NCI-H510A treated with DMSO at 0.1 percent for 48 hours (cell line): ENCODE measurements at regions not wholly inside any gene's neighbourhood (a gene's known extent, or its start where the extent isn't known, plus 50 kb on each side); places are given as distances from the start of the nearest gene placed in this dataset.

ENCODE experiments used
- DNase-seq: peaks from one replicate; lab custom pipeline; 2025; lab: John Stamatoyannopoulos, UW

GRCh38 chr5:133686566-133686965, 74.2 kb upstream of the FSTL4 start:
- no peak for DNase-seq

GRCh38 chr5:133685402-133686018, 73.2 kb upstream of the FSTL4 start:
- DNase-seq = no peak

GRCh38 chr5:133683646-133684596, 71.6 kb upstream of the FSTL4 start:
- no peak for DNase-seq

GRCh38 chr5:133682451-133682850, 70.1 kb upstream of the FSTL4 start:
- no peak for DNase-seq

- DNase-seq = no peak
These were observed 69.6 kb upstream of the FSTL4 start for GRCh38 chr5:133681896-133682295.

- no peak for DNase-seq
These were observed 68.7 kb upstream of the FSTL4 start for GRCh38 chr5:133680830-133681565.

- no peak for DNase-seq
These were observed 67.2 kb upstream of the FSTL4 start for GRCh38 chr5:133679534-133679933.

- DNase-seq = no peak
These were observed 63.2 kb upstream of the FSTL4 start for GRCh38 chr5:133675376-133676154.

- DNase-seq = no peak
These were observed 58.0 kb upstream of the FSTL4 start for GRCh38 chr5:133670336-133670735.

GRCh38 chr5:133669472-133669871, 57.1 kb upstream of the FSTL4 start:
- DNase-seq = no peak

- DNase-seq = no peak
These were observed 56.1 kb upstream of the FSTL4 start for GRCh38 chr5:133668458-133668857.

- no peak for DNase-seq
These were observed 54.9 kb upstream of the FSTL4 start for GRCh38 chr5:133667217-133667616.

- DNase-seq = no peak
These were observed 53.2 kb upstream of the FSTL4 start for GRCh38 chr5:133665571-133665970.

- no peak for DNase-seq
These were observed 52.1 kb upstream of the FSTL4 start for GRCh38 chr5:133664422-133664821.

- no peak for DNase-seq
These were observed 51.2 kb upstream of the FSTL4 start for GRCh38 chr5:133663397-133664054.

- no peak for DNase-seq
These were observed 50.2 kb upstream of the FSTL4 start for GRCh38 chr5:133662578-133662977.
